Vagina (tissue), 2 donors: ENCODE measurements at regions not wholly inside any gene's neighbourhood (a gene's known extent, or its start where the extent isn't known, plus 50 kb on each side); places are given as distances from the start of the nearest gene placed in this dataset.

Experiments
- POLR2A ChIP-seq, 2 donors: fragments of 450-650 bp; IDR thresholded peaks; one replicate each; pipeline ENCODE4 v1.6.1; 2017; ENCODE audit warnings: antibody characterized with exemption in 2 of 2, mild to moderate bottlenecking in 2 of 2, moderate library complexity in 2 of 2
- POLR2AphosphoS5 ChIP-seq, 2 donors: sonication (generic); formaldehyde crosslinking; IDR thresholded peaks; one replicate each; pipeline ENCODE4 v1.9.0; 2017; ENCODE audit warnings: antibody characterized with exemption in 2 of 2, mild to moderate bottlenecking in 2 of 2, low read depth in 1 of 2; ENCODE audit not compliant: insufficient read depth in 1 of 2
- TF ChIP-seq, protein P1 (sequence below), 3 experiments: fragments of 450-650 bp in 2 of 3; fragments of 200-600 bp in 1 of 3; sonication (generic) in 1 of 3; IDR thresholded peaks; one replicate each; pipeline ENCODE4 v1.5.1; 2017 to 2019; ENCODE audit warnings: antibody characterized with exemption in 3 of 3, mild to moderate bottlenecking in 2 of 3, moderate library complexity in 2 of 3

DNA sequence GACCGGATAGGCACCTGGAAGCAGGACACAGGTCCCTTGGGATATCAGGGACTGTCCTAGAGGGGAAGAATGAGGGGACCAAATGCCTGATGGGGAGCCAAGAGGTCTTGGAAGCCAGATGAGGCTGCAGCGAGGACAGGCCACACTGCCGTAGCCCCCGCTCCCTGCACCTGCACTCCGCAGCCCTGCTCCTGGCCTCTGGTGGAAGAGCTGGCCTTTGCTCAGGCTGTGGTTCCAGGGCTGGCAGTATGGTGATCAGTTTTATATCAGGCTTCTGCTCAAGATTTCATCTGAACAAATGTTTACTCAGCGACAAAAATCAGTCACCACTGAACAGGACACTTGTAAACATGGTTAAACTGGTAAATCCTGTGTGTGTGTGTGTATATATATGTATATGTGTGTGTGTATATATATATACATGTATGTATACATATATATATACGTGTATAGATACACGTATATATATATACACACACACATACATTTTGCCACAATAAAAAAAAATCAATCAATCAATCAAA lies 52.5 kb upstream of the TAF1B start:
- TF ChIP-seq POLR2A (IDR thresholded peaks at IDR 0.05), result no peak
- TF ChIP-seq, protein P1, sequence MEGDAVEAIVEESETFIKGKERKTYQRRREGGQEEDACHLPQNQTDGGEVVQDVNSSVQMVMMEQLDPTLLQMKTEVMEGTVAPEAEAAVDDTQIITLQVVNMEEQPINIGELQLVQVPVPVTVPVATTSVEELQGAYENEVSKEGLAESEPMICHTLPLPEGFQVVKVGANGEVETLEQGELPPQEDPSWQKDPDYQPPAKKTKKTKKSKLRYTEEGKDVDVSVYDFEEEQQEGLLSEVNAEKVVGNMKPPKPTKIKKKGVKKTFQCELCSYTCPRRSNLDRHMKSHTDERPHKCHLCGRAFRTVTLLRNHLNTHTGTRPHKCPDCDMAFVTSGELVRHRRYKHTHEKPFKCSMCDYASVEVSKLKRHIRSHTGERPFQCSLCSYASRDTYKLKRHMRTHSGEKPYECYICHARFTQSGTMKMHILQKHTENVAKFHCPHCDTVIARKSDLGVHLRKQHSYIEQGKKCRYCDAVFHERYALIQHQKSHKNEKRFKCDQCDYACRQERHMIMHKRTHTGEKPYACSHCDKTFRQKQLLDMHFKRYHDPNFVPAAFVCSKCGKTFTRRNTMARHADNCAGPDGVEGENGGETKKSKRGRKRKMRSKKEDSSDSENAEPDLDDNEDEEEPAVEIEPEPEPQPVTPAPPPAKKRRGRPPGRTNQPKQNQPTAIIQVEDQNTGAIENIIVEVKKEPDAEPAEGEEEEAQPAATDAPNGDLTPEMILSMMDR (IDR thresholded peaks at IDR 0.05), result no peak
- no peak for TF ChIP-seq POLR2AphosphoS5 (IDR thresholded peaks at IDR 0.05; ENCODE audit: insufficient read depth in 1 of 2, low read depth in 1 of 2)
